ENCODE measurements at regions not wholly inside any gene's neighbourhood (a gene's known extent, or its start where the extent isn't known, plus 50 kb on each side); places are given as distances from the start of the nearest gene placed in this dataset.

- no peak for TF ChIP-seq CTCF (conservative IDR thresholded peaks at IDR 0.05)
- TF ChIP-seq EZH2 (IDR thresholded peaks at IDR 0.05; ENCODE audit: low read depth): no peak
These were observed 1119.0 kb downstream of the NAALADL2 start for GRCh38 chr3:175977968-175978752.

Data from PC-9 (cell line).